AG09309 (cell line): ENCODE measurements at regions not wholly inside any gene's neighbourhood (a gene's known extent, or its start where the extent isn't known, plus 50 kb on each side); places are given as distances from the start of the nearest gene placed in this dataset.
A peak's percentile ranks its signal among the peaks of the same experiment; 100 is the strongest.

ENCODE experiments used
- DNase-seq: peaks from one replicate; pipeline ENCODE4 v3.0.0-alpha.2; 2010; ENCODE audit warnings: low read depth
- H3K4me3 ChIP-seq: 2 replicates; pipeline ENCODE4 v1.5.1; 2011; ENCODE audit warnings: mild to moderate bottlenecking, low read depth, low read length, moderate library complexity; ENCODE audit not compliant: control insufficient read depth
- CTCF ChIP-seq: IDR thresholded peaks from 2 replicates; pipeline ENCODE4 v1.5.1; 2011; ENCODE audit warnings: mild to moderate bottlenecking, low read depth, low read length, inconsistent platforms; ENCODE audit not compliant: insufficient read depth, control insufficient read depth; ENCODE audit errors: missing control alignments

GRCh38 chr16:55115506-55115905 lies 184.8 kb downstream of the IRX5 start:
- no peak for TF ChIP-seq CTCF
- no peak for DNase-seq
- no peak overlapping the region for H3K4me3 ChIP-seq

- no peak overlapping the region for H3K4me3 ChIP-seq
- peak; percentile 98 for DNase-seq
- no peak for TF ChIP-seq CTCF
Observed at GRCh38 chr16:55116165-55116920, 185.7 kb downstream of the IRX5 start.

- TF ChIP-seq CTCF, result no peak
- no peak overlapping the region for H3K4me3 ChIP-seq
- DNase-seq, result no peak
Observed at GRCh38 chr16:55118701-55119260, 188.1 kb downstream of the IRX5 start.

- no peak overlapping the region for H3K4me3 ChIP-seq
- peak; percentile 54 for TF ChIP-seq CTCF
- peak; percentile 52 for DNase-seq
Observed at GRCh38 chr16:55120408-55120807, 189.7 kb downstream of the IRX5 start.

- no peak for DNase-seq
- no peak for TF ChIP-seq CTCF
- no peak overlapping the region for H3K4me3 ChIP-seq
Observed at GRCh38 chr16:55120826-55121225, 190.2 kb downstream of the IRX5 start.

GRCh38 chr16:55123652-55124051 lies 193.0 kb downstream of the IRX5 start:
- no peak for TF ChIP-seq CTCF
- no peak for DNase-seq
- no peak overlapping the region for H3K4me3 ChIP-seq
